H1 (cell line): ENCODE measurements at regions not wholly inside any gene's neighbourhood (a gene's known extent, or its start where the extent isn't known, plus 50 kb on each side); places are given as distances from the start of the nearest gene placed in this dataset.

ENCODE experiments used
- HDAC2 ChIP-seq, 2 experiments: fragments of 300-600 bp in 1 of 2; sonication (generic) in 1 of 2; IDR thresholded peaks; 2 replicates each; pipeline ENCODE4 v1.6.1; 2011 to 2012; ENCODE audit warnings: low read depth in 2 of 2, low read length in 2 of 2, mild to moderate bottlenecking in 2 of 2, moderate library complexity in 2 of 2, borderline replicate concordance in 1 of 2, inconsistent platforms in 1 of 2
- POU5F1 ChIP-seq: IDR thresholded peaks from 2 replicates; pipeline ENCODE4 v1.6.1; 2011; ENCODE audit warnings: low read depth, mild to moderate bottlenecking, low read length, moderate library complexity
- RAD21 ChIP-seq, 2 experiments: IDR thresholded peaks in 1 of 2; conservative IDR thresholded peaks in 1 of 2; 2 replicates each; pipeline ENCODE4 v1.6.1; 2011; ENCODE audit warnings: low read depth in 2 of 2, low read length in 2 of 2, improper control_type of control experiment in 1 of 2, inconsistent platforms in 1 of 2, mild to moderate bottlenecking in 1 of 2, moderate library complexity in 1 of 2

GRCh38 chr6:11404081-11404480, 133.5 kb upstream of the TMEM170B start (continued):
- TF ChIP-seq RAD21 (IDR thresholded peaks at IDR 0.05 in 1 of 2, conservative IDR thresholded peaks at IDR 0.05 in 1 of 2; ENCODE audit: low read depth in 2 of 2, low read length in 2 of 2) (no peak), POU5F1 (no peak), HDAC2 (IDR thresholded peaks at IDR 0.05; ENCODE audit: borderline replicate concordance in 1 of 2, low read depth in 2 of 2, low read length in 2 of 2) (no peak)
